ENCODE measurements at regions not wholly inside any gene's neighbourhood (a gene's known extent, or its start where the extent isn't known, plus 50 kb on each side); places are given as distances from the start of the nearest gene placed in this dataset.

GRCh38 chr2:36302911-36303310 is 52.7 kb upstream of the CRIM1 start:
- Histone ChIP-seq H3K27ac (replicated peaks) (no peak overlapping the region), H3K4me3 (replicated peaks; ENCODE audit: insufficient read depth, low read length) (no peak overlapping the region)
- no peak for TF ChIP-seq POLR2AphosphoS5 (IDR thresholded peaks at IDR 0.05; ENCODE audit: low read depth)
- TF ChIP-seq REST (IDR thresholded peaks at IDR 0.05; ENCODE audit: insufficient replicate concordance, low read depth), result no peak
- TF ChIP-seq, protein P1, sequence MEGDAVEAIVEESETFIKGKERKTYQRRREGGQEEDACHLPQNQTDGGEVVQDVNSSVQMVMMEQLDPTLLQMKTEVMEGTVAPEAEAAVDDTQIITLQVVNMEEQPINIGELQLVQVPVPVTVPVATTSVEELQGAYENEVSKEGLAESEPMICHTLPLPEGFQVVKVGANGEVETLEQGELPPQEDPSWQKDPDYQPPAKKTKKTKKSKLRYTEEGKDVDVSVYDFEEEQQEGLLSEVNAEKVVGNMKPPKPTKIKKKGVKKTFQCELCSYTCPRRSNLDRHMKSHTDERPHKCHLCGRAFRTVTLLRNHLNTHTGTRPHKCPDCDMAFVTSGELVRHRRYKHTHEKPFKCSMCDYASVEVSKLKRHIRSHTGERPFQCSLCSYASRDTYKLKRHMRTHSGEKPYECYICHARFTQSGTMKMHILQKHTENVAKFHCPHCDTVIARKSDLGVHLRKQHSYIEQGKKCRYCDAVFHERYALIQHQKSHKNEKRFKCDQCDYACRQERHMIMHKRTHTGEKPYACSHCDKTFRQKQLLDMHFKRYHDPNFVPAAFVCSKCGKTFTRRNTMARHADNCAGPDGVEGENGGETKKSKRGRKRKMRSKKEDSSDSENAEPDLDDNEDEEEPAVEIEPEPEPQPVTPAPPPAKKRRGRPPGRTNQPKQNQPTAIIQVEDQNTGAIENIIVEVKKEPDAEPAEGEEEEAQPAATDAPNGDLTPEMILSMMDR (IDR thresholded peaks at IDR 0.05; ENCODE audit: insufficient read depth, low read length), result no peak
- TF ChIP-seq GABPA (IDR thresholded peaks at IDR 0.05; ENCODE audit: low read depth), result no peak
- no peak for TF ChIP-seq SPI1 (IDR thresholded peaks at IDR 0.05; ENCODE audit: borderline replicate concordance, low read depth)

GRCh38 chr2:36301843-36302242 is 53.7 kb upstream of the CRIM1 start:
- Histone ChIP-seq H3K4me3 (replicated peaks; ENCODE audit: insufficient read depth, low read length) (no peak overlapping the region), H3K27ac (replicated peaks) (no peak overlapping the region; the same call in 1 of the 2 replicates), H3K27me3 (ENCODE audit: insufficient read depth, poor library complexity, severe bottlenecking) (no peaks in the 10 kb centered on the region)
- peak in 1 of 2 experiments; percentile 29 for DNase-seq (ENCODE audit: low read depth in 1 of 2, low spot score in 1 of 2)
- TF ChIP-seq REST (IDR thresholded peaks at IDR 0.05; ENCODE audit: insufficient replicate concordance, low read depth) (no peak), POLR2AphosphoS5 (IDR thresholded peaks at IDR 0.05; ENCODE audit: low read depth) (no peak), GABPA (IDR thresholded peaks at IDR 0.05; ENCODE audit: low read depth) (no peak; the same call in 1 of the 2 replicates), SPI1 (IDR thresholded peaks at IDR 0.05; ENCODE audit: borderline replicate concordance, low read depth) (peak; percentile 85)
- TF ChIP-seq, protein P1 (IDR thresholded peaks at IDR 0.05; ENCODE audit: insufficient read depth, low read length), result no peak

More at GRCh38 chr2:36302911-36303310, 52.7 kb upstream of the CRIM1 start:
- no peak for DNase-seq (ENCODE audit: low read depth in 1 of 2, low spot score in 1 of 2)
- no peaks in the 10 kb centered on the region for H3K27me3 ChIP-seq (ENCODE audit: insufficient read depth, poor library complexity, severe bottlenecking)

GRCh38 chr2:36300697-36301096 is 54.9 kb upstream of the CRIM1 start:
- TF ChIP-seq, protein P1 (IDR thresholded peaks at IDR 0.05; ENCODE audit: insufficient read depth, low read length), result no peak
- no peak for TF ChIP-seq POLR2AphosphoS5 (IDR thresholded peaks at IDR 0.05; ENCODE audit: low read depth)
- TF ChIP-seq REST (IDR thresholded peaks at IDR 0.05; ENCODE audit: insufficient replicate concordance, low read depth), result no peak
- no peak for TF ChIP-seq GABPA (IDR thresholded peaks at IDR 0.05; ENCODE audit: low read depth)
- TF ChIP-seq SPI1 (IDR thresholded peaks at IDR 0.05; ENCODE audit: borderline replicate concordance, low read depth), result no peak
- Histone ChIP-seq H3K27me3 (ENCODE audit: insufficient read depth, poor library complexity, severe bottlenecking) (no peaks in the 10 kb centered on the region), H3K27ac (replicated peaks) (no peak overlapping the region), H3K4me3 (replicated peaks; ENCODE audit: insufficient read depth, low read length) (no peak overlapping the region)
- no peak for DNase-seq (ENCODE audit: low read depth in 1 of 2, low spot score in 1 of 2)

Data from HL-60 (cell line).